ENCODE measurements at regions not wholly inside any gene's neighbourhood (a gene's known extent, or its start where the extent isn't known, plus 50 kb on each side); places are given as distances from the start of the nearest gene placed in this dataset.

DNA sequence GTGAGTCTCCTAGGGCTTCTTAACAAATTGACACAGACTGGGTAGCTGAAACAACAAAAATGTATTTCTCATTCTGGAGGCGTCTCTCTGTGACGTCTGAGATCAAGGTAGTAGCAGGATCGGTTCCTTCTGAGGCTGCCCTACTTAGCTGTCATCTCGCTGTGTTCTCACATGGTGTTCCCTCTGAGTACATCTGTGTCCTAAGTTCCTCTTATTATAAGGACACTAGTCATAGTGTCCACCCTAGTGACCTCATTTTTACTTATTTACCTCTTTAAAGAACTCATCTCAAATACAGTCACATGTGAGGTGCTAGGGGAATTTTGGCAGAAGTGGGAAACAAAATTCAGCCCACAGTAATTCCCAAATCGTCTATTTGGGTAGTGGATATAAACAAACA is 529.1 kb downstream of the NPIPA7 start:
- TF ChIP-seq, protein P1, sequence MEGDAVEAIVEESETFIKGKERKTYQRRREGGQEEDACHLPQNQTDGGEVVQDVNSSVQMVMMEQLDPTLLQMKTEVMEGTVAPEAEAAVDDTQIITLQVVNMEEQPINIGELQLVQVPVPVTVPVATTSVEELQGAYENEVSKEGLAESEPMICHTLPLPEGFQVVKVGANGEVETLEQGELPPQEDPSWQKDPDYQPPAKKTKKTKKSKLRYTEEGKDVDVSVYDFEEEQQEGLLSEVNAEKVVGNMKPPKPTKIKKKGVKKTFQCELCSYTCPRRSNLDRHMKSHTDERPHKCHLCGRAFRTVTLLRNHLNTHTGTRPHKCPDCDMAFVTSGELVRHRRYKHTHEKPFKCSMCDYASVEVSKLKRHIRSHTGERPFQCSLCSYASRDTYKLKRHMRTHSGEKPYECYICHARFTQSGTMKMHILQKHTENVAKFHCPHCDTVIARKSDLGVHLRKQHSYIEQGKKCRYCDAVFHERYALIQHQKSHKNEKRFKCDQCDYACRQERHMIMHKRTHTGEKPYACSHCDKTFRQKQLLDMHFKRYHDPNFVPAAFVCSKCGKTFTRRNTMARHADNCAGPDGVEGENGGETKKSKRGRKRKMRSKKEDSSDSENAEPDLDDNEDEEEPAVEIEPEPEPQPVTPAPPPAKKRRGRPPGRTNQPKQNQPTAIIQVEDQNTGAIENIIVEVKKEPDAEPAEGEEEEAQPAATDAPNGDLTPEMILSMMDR (IDR thresholded peaks at IDR 0.05) = no peak
- no peak for TF ChIP-seq EP300 (IDR thresholded peaks at IDR 0.05; ENCODE audit: low read depth)
